ENCODE measurements at regions not wholly inside any gene's neighbourhood (a gene's known extent, or its start where the extent isn't known, plus 50 kb on each side); places are given as distances from the start of the nearest gene placed in this dataset.

DNA sequence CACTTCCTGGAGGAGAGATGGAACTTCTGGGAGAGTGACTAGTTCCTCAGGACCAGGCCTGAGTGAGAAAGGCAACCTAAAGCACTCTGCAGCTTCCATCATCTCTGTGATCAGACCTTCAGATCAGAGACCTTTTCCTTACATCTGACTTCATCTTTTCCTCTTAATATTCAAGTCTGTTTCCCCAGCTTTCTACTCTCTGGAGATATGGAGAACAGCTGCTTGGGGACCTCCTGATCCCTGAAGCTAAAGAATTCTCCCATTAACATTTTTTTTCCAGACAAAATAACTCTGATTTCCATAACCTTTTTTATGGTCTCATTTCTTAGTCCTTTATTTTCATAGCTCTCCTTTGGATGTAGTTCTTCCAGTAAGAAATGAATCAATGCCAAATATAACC, 133.4 kb upstream of the FNDC3A start:
- TF ChIP-seq, protein P1, sequence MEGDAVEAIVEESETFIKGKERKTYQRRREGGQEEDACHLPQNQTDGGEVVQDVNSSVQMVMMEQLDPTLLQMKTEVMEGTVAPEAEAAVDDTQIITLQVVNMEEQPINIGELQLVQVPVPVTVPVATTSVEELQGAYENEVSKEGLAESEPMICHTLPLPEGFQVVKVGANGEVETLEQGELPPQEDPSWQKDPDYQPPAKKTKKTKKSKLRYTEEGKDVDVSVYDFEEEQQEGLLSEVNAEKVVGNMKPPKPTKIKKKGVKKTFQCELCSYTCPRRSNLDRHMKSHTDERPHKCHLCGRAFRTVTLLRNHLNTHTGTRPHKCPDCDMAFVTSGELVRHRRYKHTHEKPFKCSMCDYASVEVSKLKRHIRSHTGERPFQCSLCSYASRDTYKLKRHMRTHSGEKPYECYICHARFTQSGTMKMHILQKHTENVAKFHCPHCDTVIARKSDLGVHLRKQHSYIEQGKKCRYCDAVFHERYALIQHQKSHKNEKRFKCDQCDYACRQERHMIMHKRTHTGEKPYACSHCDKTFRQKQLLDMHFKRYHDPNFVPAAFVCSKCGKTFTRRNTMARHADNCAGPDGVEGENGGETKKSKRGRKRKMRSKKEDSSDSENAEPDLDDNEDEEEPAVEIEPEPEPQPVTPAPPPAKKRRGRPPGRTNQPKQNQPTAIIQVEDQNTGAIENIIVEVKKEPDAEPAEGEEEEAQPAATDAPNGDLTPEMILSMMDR (conservative IDR thresholded peaks at IDR 0.05; ENCODE audit: low read depth, low read length), result no peak
- no peak overlapping the region for H3K4me3 ChIP-seq (ENCODE audit: low read length)
- DNase-seq (ENCODE audit: low read depth), result no peak

GRCh38 chr13:48843630-48844380, 131.9 kb upstream of the FNDC3A start:
- TF ChIP-seq, protein P1 (conservative IDR thresholded peaks at IDR 0.05; ENCODE audit: low read depth, low read length), result no peak
- no peak overlapping the region for H3K4me3 ChIP-seq (ENCODE audit: low read length)
- DNase-seq (ENCODE audit: low read depth), result peak; percentile 62

- DNase-seq (ENCODE audit: low read depth), result no peak
- TF ChIP-seq, protein P1 (conservative IDR thresholded peaks at IDR 0.05; ENCODE audit: low read depth, low read length), result no peak
- no peak overlapping the region for H3K4me3 ChIP-seq (ENCODE audit: low read length)
Observed at GRCh38 chr13:48844676-48845075, 131.0 kb upstream of the FNDC3A start.

GRCh38 chr13:48849515-48849914, 126.2 kb upstream of the FNDC3A start:
- H3K4me3 ChIP-seq (ENCODE audit: low read length), result no peak overlapping the region
- TF ChIP-seq, protein P1 (conservative IDR thresholded peaks at IDR 0.05; ENCODE audit: low read depth, low read length), result no peak
- no peak for DNase-seq (ENCODE audit: low read depth)

- TF ChIP-seq, protein P1 (conservative IDR thresholded peaks at IDR 0.05; ENCODE audit: low read depth, low read length), result no peak
- DNase-seq (ENCODE audit: low read depth), result no peak
- H3K4me3 ChIP-seq (ENCODE audit: low read length), result no peak overlapping the region
Observed at GRCh38 chr13:48851707-48852106, 124.0 kb upstream of the FNDC3A start.

- no peak for DNase-seq (ENCODE audit: low read depth)
- H3K4me3 ChIP-seq (ENCODE audit: low read length), result no peak overlapping the region
- TF ChIP-seq, protein P1 (conservative IDR thresholded peaks at IDR 0.05; ENCODE audit: low read depth, low read length), result no peak
Observed at GRCh38 chr13:48852911-48853727, 122.6 kb upstream of the FNDC3A start.

All from retinal pigment epithelial cell (primary cell).